Endodermal cell (in vitro differentiated cells): ENCODE measurements at regions not wholly inside any gene's neighbourhood (a gene's known extent, or its start where the extent isn't known, plus 50 kb on each side); places are given as distances from the start of the nearest gene placed in this dataset.

ENCODE experiments used
- DNase-seq: peaks from one replicate; pipeline ENCODE4 v3.0.0-alpha.2; 2017
- H3K27ac ChIP-seq: 2 replicates; pipeline ENCODE4 v1.5.1; 2013; ENCODE audit warnings: mild to moderate bottlenecking, low read depth, low read length, moderate library complexity
- H3K27me3 ChIP-seq: 2 replicates; pipeline ENCODE4 v1.6.1; 2013; ENCODE audit warnings: mild to moderate bottlenecking, low read length, moderate library complexity; ENCODE audit not compliant: insufficient read depth, control insufficient read depth, poor library complexity, severe bottlenecking
- H3K36me3 ChIP-seq: 2 replicates; pipeline ENCODE4 v1.7.0; 2013; ENCODE audit warnings: mild to moderate bottlenecking, low read length, moderate library complexity; ENCODE audit not compliant: control insufficient read depth, insufficient read depth
- H3K4me1 ChIP-seq: one replicate; pipeline ENCODE4 v1.7.0; 2013; ENCODE audit warnings: low read length; ENCODE audit not compliant: control insufficient read depth, insufficient read depth
- H3K4me3 ChIP-seq: 2 replicates; pipeline ENCODE4 v1.5.1; 2013; ENCODE audit warnings: mild to moderate bottlenecking, low read length, moderate library complexity
- H3K9ac ChIP-seq: 2 replicates; pipeline ENCODE4 v1.6.1; 2013; ENCODE audit warnings: mild to moderate bottlenecking, low read length, moderate library complexity; ENCODE audit not compliant: poor library complexity, severe bottlenecking; ENCODE audit errors: extremely low read depth
- H3K9me3 ChIP-seq: 2 replicates; pipeline ENCODE4 v1.6.1; 2013; ENCODE audit warnings: mild to moderate bottlenecking, low read length, moderate library complexity; ENCODE audit not compliant: control insufficient read depth
- H3K27ac Mint-ChIP-seq: 2 replicates; pipeline ENCODE4 v1.8.0; 2020; ENCODE audit warnings: mixed read lengths
- H3K27me3 Mint-ChIP-seq: 2 replicates; pipeline ENCODE4 v1.8.0; 2021; ENCODE audit warnings: mild to moderate bottlenecking, mixed read lengths; ENCODE audit not compliant: insufficient read depth
- H3K36me3 Mint-ChIP-seq: 2 replicates; pipeline ENCODE4 v1.8.0; 2020; ENCODE audit warnings: low read depth, mixed read lengths
- H3K4me1 Mint-ChIP-seq: 2 replicates; pipeline ENCODE4 v1.8.0; 2020; ENCODE audit warnings: mixed read lengths
- H3K4me3 Mint-ChIP-seq: 2 replicates; pipeline ENCODE4 v1.8.0; 2020; ENCODE audit warnings: mild to moderate bottlenecking, moderate library complexity, mixed read lengths
- H3K9me3 Mint-ChIP-seq: 2 replicates; pipeline ENCODE4 v1.8.0; 2020; ENCODE audit warnings: mild to moderate bottlenecking, mixed read lengths
- WGBS, 2 experiments: methylation state at CpG; one replicate each; pipeline versions ENCODE4 v1.1.5 to v1.1.7; 2013; ENCODE audit warnings: missing lambda C conversion rate in 2 of 2, mixed read lengths in 1 of 2; ENCODE audit not compliant: insufficient coverage in 1 of 2, insufficient read length in 1 of 2; 5-methylcytosine and 5-hydroxymethylcytosine counted together
- TF ChIP-seq, protein P1 (sequence below): fragments of 200-600 bp; sonication (generic); conservative IDR thresholded peaks from 2 replicates; pipeline ENCODE4 v1.5.0; 2021; ENCODE audit warnings: antibody characterized with exemption, mild to moderate bottlenecking

DNA sequence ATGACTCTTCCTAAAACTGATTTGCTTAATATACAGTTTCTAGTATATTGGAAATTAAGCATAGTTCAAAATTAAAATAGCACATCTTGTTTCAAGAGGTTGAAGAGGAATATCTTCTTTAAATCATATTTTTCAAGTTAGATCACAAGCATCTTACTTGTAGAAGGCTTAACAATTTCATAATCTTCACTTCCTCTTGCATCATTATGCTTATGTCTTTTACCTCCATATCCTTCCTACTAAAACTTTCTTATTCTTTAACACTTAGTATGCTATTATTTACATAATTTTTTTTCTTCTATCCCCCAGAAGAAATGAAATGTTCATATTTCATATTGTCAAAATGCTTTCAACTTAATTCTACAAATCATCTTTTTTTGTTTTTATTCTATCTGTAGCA lies 1354.9 kb upstream of the TMEFF2 start:
- Histone ChIP-seq H3K4me3 (no peak overlapping the region), H3K27ac (no peak overlapping the region), H3K9ac (no peak overlapping the region), H3K36me3 (no peaks in the 10 kb centered on the region), H3K4me1 (no peaks in the 10 kb centered on the region), H3K9me3 (peaks cover 13% of the 10 kb centered on the region), H3K27me3 (no peaks in the 10 kb centered on the region)
- Mint-ChIP-seq H3K4me3 (no peak overlapping the region), H3K27me3 (no peaks in the 10 kb centered on the region), H3K27ac (no peak overlapping the region), H3K4me1 (no peaks in the 10 kb centered on the region), H3K36me3 (peaks cover 3% of the 10 kb centered on the region), H3K9me3 (peaks cover 27% of the 10 kb centered on the region)
- DNase-seq, result no peak
- TF ChIP-seq, protein P1, sequence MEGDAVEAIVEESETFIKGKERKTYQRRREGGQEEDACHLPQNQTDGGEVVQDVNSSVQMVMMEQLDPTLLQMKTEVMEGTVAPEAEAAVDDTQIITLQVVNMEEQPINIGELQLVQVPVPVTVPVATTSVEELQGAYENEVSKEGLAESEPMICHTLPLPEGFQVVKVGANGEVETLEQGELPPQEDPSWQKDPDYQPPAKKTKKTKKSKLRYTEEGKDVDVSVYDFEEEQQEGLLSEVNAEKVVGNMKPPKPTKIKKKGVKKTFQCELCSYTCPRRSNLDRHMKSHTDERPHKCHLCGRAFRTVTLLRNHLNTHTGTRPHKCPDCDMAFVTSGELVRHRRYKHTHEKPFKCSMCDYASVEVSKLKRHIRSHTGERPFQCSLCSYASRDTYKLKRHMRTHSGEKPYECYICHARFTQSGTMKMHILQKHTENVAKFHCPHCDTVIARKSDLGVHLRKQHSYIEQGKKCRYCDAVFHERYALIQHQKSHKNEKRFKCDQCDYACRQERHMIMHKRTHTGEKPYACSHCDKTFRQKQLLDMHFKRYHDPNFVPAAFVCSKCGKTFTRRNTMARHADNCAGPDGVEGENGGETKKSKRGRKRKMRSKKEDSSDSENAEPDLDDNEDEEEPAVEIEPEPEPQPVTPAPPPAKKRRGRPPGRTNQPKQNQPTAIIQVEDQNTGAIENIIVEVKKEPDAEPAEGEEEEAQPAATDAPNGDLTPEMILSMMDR, result no peak

DNA sequence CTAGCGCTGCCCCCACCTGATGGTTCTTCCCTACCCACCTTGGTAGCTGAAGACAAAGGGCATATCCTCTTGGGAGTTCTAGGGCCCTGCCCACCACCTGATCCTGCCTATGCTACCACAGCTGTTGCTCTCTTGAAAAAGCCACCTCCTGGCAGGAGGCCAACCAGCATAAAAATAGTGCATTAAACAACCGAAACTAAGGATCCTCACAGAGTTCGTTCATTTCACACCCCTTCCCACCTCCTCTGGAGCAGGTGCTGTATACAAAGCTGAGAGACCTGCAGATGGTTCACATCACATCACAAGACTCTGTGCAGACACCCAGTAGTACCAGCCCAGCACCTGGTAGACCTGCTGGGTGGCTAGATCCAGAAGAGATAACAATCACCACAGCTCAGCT lies 1348.0 kb upstream of the TMEFF2 start:
- no peak overlapping the region for H3K27ac Mint-ChIP-seq
- no peaks in the 10 kb centered on the region for H3K27me3 Mint-ChIP-seq
- TF ChIP-seq, protein P1, result no peak
- Histone ChIP-seq H3K36me3 (no peaks in the 10 kb centered on the region), H3K9ac (no peak overlapping the region), H3K9me3 (no peaks in the 10 kb centered on the region), H3K4me3 (no peak overlapping the region), H3K27ac (no peak overlapping the region), H3K4me1 (peaks cover 3% of the 10 kb centered on the region), H3K27me3 (no peaks in the 10 kb centered on the region)
- peaks cover 2% of the 10 kb centered on the region for H3K4me1 Mint-ChIP-seq
- peaks cover 28% of the 10 kb centered on the region for H3K9me3 Mint-ChIP-seq
- WGBS, 2 experiments, result 94 to 100% methylated on average over 1 to 3 of the region's 3 CpGs
- no peak for DNase-seq
- H3K36me3 Mint-ChIP-seq, result peaks cover 15% of the 10 kb centered on the region
- no peak overlapping the region for H3K4me3 Mint-ChIP-seq

DNA sequence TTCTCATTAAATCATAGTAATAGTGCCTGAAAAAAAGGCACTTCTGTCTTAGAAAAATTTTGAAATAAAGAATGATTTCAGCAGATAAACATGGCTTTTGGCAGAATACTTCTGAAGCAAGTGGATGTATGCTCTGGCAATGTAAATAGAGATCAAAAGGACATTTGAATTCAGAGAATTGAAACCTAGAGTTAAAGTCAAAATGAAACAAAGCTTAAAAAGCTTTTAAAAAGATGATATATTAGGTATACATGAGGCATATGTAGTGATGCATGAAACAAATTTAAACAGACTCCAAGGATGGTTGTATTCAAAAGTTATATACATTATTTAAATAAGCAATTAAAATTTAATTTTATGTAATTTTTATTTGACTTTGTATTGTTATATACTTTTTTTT lies 1344.5 kb upstream of the TMEFF2 start:
- no peak for DNase-seq
- no peak overlapping the region for H3K4me3 ChIP-seq
- H3K9me3 Mint-ChIP-seq, result peaks cover 9% of the 10 kb centered on the region

More for the DNA sequence above, 1344.5 kb upstream of the TMEFF2 start:
- Histone ChIP-seq H3K36me3 (no peaks in the 10 kb centered on the region), H3K9me3 (no peaks in the 10 kb centered on the region), H3K27me3 (no peaks in the 10 kb centered on the region), H3K27ac (no peak overlapping the region), H3K9ac (no peak overlapping the region), H3K4me1 (peaks cover 3% of the 10 kb centered on the region)
- Mint-ChIP-seq H3K4me1 (peaks cover 2% of the 10 kb centered on the region), H3K36me3 (peaks cover 15% of the 10 kb centered on the region), H3K27me3 (no peaks in the 10 kb centered on the region), H3K27ac (no peak overlapping the region), H3K4me3 (no peak overlapping the region)
- TF ChIP-seq, protein P1, result no peak
